Brain pericyte (primary cell): ENCODE measurements at regions not wholly inside any gene's neighbourhood (a gene's known extent, or its start where the extent isn't known, plus 50 kb on each side); places are given as distances from the start of the nearest gene placed in this dataset.
"Not testable (repeated sequence)": the region's sequence is repeated elsewhere in the genome, so short reads cannot be mapped to it uniquely, and the experiment has no call there.

ENCODE experiments used
- DNase-seq: peaks from one replicate; pipeline ENCODE4 v3.0.0-alpha.2; 2012; ENCODE audit warnings: low read depth, low spot score

DNA sequence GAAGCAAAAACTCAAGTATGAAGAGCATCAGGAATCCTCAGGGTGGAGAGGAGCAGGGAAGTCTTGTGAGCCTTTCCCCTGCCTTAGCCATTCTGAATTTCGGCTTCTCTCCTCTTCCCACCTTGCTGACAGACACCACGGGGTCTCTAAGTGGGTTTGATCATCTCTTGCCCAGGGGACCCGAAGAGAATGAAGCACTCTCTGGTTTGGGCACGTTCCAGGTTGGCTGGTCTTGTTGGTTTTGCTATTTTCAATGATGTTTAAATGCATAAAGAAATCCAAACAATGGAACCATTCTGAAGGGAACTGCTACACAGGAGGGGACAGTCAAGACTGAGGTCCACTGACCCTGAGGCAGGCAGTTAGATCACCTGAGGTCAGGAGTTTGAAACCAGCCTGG, 131.7 kb downstream of the PXDC1 start:
- no peak for DNase-seq

DNA sequence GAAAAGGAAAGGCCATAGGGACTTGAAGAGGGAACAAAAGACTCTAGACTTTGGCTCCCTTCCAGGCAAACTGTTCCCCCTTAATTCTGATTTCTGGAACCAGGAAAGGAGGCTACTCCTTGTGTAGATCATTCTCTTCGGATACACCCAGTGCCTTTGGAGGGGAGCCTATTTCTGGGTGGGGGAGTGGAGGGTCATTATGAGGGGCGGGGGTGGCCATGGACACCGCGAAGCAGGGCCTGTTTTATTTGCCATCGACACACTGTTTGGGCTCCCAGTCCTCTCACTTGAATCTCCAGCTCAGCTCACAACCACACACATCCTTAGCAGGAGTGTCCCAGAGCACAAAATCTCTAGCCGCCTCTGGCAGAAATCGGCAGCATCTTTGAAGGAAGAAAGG, 132.3 kb downstream of the PXDC1 start:
- no peak for DNase-seq

DNA sequence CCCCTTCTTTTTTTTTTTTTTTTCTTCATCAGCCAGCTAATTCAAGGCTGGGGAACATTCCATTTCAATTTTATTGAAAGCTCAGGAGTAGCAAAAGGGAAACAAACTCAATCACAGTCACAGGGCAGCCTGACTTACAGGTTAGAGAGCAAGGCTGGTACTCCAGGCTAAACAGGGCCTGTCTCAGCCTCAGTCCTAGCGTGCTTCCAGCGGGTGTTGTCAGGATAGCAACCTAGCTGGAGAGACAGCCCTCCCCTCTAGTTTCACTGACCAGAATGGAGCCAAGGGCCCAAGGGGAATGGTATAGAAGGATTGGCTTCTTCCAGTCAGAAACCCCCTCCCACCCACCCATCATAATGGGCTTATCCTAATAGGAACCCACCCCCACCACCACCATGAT, 132.9 kb downstream of the PXDC1 start:
- DNase-seq, result no peak

DNA sequence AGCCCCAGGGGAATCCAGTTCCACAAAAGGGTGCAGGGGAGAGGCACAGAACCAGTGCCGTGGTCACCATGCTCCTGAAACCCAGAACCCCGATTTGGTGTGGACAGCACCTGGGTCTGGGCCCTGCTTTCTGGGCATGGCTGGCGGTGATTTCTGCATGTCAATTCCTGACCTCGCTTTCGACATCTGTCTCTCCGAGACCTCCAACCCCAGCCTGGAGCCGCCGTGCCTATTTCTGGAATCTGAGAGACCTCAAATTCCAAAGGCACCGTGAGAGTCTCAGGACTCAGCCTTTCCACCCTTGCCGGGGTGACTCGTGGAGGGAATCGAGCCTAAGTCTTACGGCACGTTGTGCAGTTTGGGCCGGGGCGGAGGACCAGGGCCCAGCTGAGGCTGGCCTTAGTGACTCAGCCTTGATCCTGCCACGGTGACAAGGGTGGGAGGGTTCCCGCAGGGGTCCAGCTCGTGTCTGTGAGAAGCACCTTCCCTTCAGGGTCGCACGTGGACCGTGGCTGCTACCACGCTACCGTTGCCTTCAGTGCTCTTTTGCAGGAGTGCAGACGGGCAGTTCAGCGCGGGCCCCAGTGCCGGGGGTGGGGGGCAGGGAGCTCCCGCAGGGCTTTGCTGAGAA, 133.7 kb downstream of the PXDC1 start:
- no peak for DNase-seq

DNA sequence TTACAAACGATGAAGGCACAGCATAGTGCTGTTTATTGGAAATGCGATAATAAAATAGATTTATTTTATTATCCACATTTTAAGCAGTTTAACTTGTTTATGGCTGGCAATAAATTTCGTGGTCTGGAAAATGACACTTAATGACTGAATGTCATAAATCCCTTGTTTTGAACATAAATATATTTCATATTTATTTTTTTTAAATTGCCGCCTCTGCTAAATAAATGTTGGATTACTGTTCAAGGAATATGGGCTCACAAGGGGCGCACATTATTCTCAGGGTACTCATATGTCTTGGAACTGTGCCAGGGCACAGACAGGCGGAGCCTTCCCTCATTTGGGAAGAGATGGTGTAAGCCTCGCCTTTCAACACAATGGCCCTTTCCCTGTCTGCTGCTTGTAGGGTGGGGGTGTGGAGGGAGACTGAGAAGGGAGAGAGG, 134.3 kb downstream of the PXDC1 start:
- no peak for DNase-seq

DNA sequence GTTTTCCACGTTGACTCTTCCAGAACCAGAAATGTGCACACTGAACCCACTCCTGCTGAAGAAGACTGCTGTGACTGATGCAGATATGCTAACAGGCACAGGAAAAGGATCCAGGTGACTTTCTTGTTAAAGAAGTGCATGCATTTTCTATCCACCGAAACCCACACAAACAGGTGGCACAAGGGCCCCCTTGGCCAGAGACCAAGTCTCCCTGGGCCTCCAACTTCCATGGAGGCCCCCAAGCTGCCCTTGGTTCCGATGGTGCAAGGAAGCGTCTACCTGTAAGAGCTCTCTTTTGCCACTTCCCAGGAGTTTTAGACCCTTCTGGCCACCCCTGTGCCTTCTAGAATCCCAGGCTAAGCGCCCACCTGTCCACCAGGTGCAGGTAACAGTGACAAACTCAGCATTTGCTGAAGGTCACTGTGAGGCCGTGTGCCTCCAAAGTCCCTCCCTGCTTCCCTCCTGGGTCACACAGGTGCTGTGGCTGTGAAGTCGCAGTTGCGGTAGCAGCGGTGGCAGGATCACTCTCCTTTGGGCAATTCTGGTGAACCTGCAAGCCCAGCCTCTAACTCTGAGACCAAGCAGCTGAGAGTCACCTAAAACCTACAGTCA, 134.8 kb downstream of the PXDC1 start:
- DNase-seq, result no peak

DNA sequence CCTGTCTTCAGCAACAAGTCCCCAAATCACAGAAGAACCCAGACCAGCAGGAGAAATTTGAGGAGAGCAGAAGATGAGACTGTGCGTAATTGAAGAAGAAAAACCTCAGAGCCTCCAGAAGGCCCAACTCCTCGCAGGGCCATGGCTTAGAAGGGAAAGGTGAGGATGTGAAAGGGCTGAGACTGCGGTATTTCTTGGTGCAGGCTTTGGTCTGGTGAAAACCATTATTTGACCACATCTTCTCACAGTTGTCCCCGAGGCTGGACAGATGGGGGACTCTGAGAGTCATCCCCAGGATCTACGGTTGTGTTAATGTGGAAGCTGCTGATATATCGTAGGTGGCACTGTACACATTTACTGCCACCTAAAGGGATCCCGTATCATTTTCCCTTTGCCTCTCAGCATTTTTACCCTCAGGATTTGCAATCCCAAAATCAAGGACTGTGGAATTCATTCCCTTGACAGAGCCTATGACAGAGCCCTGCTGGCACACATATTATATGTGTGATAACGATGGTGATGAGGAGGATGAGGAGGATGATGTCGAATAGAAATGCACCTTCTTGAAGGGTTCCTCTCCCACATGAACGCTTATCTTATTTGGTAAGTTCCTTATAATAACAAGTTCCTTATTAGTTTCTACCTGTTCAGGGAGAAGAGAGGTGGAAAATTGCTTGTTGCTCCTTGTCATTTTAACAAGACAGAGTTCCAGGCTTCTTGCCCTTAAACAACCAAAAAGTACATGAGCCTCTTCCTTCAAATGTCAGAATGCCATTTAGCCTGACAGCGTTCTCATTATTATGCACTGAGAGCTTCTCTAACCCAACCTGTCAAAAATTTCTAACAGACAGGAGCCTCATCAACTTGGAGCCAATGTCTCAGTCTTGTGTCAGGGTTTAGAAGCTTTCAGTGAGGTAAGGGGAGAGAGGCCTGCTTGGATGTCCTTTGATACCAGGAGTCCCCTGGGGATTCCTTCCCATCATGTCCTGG, 135.8 kb downstream of the PXDC1 start:
- no peak for DNase-seq

DNA sequence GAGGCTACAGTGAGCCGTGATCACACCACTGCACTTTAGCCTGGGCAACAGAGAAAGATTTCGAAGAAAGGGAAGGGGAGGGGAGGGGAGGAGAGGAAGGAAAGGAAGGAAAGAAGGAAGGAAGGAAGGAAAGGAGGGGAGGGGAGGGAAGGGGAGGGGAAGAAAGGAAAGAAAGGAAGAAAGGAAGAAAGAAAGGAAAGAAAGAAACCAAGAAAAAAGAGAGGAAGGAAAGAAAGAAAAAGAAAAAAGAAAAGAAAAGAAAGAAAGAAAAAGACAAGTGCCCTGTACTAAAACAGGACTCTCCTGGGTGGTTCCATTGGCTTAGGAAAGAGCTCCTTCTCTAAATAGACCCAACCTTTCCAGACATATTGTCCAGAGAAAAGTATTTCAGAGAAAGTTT, 136.6 kb downstream of the PXDC1 start:
- DNase-seq, result no peak

DNA sequence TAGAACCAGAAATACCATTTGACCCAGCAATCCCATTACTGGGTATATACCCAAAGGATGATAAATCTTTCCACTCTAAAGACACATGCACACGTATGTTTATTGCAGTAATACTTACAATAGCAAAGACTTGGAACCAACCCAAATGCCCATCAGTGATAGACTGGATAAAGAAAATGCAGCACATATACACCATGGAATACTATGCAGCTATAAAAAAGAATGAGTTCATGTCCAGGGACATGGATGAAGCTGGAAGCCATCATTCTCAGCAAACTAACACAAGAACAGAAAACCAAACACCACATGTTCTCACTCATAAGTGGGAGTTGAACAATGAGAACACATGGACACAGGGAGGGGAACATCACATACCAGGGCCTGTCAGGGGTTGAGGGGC, 137.9 kb downstream of the PXDC1 start:
- not testable (repeated sequence) for DNase-seq

DNA sequence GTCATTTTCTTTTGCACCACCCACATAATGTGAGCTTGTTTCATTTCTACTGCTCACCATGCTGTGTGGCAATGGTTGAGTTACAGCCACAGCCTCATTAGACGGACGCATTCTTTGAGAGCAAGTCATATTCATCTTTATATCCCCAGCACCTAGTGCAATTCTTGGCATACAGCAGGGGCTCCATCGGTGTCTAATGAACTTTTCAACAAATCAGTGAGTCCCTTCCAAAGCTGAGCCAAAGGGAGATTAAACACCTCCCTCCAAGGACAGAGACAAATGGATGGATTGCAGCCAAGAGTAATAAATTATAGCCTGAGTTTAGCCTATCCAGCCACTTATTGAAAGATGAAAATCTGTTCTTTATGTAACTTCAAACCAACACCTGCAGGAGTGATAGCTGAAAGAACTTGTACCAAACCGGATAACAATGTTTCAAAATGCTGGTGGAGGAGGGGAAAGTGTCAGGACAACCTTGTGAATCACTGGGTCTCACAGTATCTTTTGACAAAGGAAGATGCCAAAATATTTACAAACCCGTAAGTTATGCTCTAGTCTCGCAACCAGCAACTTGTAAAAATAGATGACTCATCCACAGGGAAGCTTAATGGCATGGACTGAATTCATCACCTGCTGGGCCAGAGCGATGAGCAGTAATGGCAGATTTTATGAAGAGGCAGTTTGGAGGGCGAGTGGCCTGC, 139.0 kb downstream of the PXDC1 start:
- peak; percentile 87 for DNase-seq

DNA sequence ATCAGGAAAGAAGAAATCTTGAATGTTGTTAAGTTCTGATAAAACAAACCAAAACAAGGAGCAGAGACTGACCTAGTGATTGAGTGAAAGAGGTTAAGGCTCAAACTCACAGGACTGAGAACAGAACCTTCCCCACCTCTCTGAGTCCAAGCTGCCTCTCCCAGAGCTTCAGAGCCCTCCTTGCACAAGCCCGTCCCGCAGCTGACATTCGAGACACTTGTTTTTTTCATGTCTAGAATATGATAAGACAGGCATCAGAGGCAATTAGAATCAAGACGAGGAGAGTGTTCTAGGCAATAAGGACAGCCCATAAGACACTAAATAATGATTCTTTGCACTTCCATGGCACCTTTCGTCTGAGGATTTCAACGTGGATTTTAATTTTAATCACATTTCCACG, 140.6 kb downstream of the PXDC1 start:
- no peak for DNase-seq

DNA sequence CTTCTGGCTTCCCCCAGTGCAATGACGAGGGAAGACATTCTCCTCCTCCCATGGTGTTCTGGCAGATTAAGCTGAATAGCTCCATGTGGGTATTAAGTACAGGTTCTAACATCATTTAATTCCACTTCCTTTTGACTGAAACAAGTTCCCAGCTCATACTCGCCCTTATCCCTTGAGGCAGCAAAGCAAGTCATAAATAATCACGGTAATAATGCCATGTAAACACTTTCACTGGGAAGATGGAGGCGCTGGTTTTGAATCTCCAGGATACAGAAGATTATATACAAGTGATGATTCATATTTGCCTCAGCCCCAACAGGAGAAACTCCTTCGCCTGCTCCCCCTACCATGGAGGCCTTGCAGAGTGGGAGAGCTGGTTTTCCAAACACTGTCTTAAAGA, 141.3 kb downstream of the PXDC1 start:
- no peak for DNase-seq

DNA sequence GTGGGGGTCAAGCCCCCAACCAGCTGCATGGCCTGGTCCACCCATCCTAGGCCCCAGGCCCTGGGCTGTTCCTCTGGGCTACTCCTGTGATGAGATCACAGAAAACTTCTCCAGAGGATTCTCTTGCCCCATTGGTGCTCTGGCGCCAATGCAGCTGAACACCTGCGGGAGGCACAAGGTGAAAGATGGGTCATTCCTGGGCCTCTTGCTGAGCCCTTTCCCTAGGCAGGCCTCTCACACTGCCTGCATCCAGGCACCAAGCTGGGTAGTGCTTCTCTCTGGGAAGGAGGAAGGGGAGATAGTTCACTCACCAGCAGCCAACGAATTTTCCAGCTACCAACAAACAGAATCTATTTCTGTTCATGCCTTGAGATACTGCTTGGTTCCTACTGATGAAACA, 142.1 kb downstream of the PXDC1 start:
- DNase-seq, result peak; percentile 63

DNA sequence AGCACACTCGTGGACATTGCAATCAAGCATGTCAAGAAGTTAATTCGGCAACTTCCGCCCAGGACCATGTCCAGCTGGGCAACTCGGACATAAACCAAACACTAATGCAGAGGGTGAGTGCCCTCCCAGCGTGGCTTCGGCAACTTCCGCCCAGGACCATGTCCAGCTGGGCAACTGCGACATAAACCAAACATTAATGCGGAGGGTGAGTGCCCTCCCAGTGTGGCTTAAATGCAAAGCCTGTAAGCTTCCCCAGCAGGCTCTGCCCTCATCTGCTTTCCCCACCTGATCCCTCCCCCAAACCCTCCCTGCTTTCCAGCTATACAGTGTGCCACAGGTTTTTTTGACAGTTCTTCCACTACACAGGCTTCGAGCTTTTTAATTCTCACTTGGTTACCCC, 143.4 kb downstream of the PXDC1 start:
- DNase-seq, result peak; percentile 68

DNA sequence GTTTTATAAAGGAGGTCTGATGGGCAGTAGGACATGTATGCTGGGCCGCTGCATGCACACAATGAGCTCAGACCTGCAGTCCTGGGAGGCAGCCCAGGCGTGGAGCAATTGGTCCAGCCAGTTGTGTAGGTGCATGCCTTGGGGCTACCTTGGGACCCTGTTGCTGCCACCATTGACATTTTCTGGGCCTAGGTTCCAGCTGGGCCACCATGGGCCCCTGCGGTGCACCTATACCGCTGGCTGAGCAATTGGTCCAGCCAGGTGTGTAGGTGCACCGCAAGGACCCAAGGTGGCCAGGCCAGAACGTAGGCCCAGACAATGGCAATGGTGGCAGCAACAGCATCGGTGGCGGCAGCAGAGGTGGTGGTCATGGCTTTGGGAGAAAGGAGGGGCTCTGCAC, 143.9 kb downstream of the PXDC1 start:
- no peak for DNase-seq

DNA sequence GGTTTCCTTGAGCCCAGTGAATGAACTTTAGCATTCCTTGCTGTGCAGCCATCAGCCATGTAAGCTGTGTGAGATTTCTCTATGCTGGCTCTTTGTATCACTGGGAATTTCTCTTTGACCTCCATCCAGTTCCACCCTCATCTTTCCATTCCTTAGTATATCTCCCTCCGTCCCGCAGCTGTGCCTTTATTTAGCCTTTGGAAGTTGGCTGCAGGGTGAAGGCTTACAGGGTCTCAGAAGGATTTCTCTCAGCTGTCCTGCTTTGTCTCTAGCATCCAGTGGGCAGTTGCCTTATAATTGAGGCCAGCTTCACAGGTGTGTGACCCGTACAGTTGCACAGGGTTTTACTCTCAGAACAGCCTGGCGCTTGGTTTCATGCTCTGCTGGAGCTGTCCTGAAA, 144.3 kb downstream of the PXDC1 start:
- DNase-seq, result no peak

DNA sequence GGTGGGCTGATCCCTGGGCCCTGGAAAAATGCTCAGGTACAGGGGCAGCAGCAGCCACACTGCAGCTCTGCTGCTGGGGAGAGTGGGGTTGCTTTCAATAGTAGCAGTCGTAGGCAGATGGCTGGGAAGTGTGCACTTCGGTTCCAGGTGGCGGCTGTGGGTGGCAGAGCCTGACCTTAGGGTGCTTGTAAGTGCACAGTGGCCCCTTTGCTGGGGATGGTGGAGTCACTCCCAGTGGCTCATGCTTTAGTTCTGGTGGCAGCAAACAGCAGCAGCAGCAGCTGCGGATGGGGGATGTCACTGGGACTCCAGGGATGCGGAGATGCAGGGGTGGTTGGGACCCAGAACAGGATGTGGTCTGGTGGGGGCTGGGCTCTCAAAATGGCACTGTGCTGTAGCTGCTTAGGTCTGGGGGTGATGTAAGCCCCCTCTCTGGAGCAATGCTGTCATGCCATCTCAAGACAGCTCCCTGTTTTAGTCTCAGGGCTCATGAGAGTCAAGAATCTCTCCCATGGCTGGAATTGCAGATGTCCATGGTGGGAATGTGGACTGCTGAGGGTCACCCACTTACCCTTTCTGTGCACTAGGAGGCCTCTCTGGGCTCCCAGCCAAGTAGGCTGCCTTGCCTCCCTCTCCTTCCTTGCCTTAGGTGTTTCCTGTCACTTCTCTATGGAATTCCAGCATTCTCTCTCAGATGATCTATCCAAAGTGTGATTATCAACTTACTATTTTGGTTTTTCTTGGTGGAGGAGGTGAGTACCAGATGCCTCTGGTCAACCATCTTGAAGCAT, 146.7 kb upstream of the SLC22A23 start:
- DNase-seq, result no peak

DNA sequence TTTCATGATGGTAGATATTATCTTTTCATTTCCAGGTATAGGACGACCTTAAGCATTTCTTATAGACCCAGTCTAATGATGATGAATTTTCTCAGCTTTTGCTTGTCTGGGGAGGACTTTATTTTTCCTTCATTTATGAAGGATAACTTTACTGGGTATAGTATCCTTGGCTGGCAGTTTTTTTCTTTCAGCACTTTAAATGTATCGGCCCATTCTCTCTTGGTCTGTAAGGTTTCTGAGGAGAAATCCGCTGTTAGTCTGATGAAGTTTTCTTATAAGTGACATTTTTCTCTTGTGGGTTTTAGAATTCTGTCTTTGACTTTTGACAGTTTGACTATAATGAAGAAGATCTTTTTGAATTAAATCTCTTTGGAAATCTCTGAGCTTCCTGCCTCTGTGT, 144.7 kb upstream of the SLC22A23 start:
- no peak for DNase-seq

DNA sequence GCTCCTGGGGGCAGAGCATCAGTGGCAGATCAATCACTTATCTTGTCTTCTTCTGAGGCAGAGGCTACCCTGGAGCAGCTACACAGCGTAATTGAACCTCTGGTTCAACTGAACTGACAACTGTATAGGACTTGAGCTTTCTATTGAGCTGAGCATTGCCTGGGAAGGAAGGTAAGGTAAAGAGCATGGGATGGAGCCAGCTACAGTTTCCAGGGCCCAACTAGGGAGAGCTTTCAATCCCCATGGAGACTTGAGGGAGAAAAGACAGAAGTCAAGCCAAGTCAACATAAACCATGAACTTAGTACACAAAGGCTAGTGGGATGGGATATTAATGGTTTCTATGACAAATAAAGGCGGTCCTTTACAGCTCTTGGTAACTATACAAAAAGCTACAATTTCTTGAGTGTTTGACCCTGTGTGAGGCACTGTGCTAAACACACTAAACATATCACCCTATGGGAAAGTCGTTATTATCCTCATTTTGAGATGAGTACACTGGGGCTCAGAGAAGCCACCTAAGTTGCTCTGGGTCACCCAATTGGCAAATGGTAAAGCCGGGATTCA, 140.7 kb upstream of the SLC22A23 start:
- DNase-seq, result no peak

DNA sequence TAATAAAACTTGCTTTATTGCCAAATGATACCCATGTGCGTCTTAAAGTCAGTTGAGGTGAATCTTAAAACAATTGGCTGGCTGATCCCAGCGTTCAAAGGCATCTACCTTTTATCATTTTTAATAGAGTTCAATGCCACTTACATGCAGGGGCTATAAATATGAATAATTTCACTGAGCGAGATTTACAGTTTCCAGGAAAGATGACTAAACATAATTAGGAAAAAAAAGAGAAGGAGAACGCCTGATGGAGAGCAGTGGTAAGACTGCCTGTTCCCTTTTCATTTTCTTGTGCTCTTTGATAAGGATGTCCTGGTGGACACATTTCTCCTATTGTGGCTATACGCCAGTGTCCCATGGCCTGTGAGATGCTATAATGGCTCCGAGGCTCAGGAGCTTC, 139.9 kb upstream of the SLC22A23 start:
- DNase-seq, result no peak

DNA sequence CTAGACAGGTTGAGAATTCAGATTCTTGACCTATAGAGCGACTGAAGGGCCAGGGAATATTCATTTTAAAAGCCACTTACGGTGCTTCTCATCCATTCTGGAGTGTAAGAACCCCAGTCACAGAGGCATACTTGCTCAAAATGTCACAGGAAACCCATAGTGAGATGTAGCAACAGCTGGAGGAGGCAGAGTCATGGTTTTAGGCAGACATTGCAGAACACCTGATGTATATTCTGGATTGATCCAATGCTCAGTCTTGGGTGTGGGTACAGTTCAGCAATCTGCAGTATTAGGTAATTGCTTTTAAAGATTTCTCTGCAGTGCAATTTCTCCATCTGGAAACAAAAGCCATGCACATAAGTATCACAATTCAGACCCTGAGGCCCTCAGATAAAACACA, 137.4 kb upstream of the SLC22A23 start:
- no peak for DNase-seq
